Neural progenitor cell (in vitro differentiated cells): ENCODE measurements at regions not wholly inside any gene's neighbourhood (a gene's known extent, or its start where the extent isn't known, plus 50 kb on each side); places are given as distances from the start of the nearest gene placed in this dataset.

ENCODE experiments used
- DNase-seq: peaks from one replicate; pipeline ENCODE4 v3.0.0-alpha.2; 2016; ENCODE audit warnings: low spot score
- H2AFZ ChIP-seq: fragments of 200-600 bp; sonication (generic); replicated peaks from 2 replicates; pipeline ENCODE4 v1.6.1; 2016; ENCODE audit warnings: antibody characterized with exemption
- H3F3A ChIP-seq: fragments of 200-600 bp; sonication (generic); 2 replicates; pipeline ENCODE4 v1.6.1; 2016; ENCODE audit warnings: antibody characterized with exemption, low read depth
- H3K27ac ChIP-seq: fragments of 200-600 bp; sonication (generic); 2 replicates; pipeline ENCODE4 v1.5.1; 2016; ENCODE audit warnings: mild to moderate bottlenecking
- H3K27me3 ChIP-seq: fragments of 200-600 bp; sonication (generic); 2 replicates; pipeline ENCODE4 v1.6.1; 2016; ENCODE audit warnings: mild to moderate bottlenecking, moderate library complexity
- H3K36me3 ChIP-seq: fragments of 200-600 bp; sonication (generic); 2 replicates; pipeline ENCODE4 v1.5.1; 2016
- H3K4me1 ChIP-seq: fragments of 200-600 bp; sonication (generic); 2 replicates; pipeline ENCODE4 v1.6.1; 2016; ENCODE audit warnings: mixed run types
- H3K4me2 ChIP-seq: fragments of 200-600 bp; sonication (generic); 2 replicates; pipeline ENCODE4 v1.6.1; 2016
- H3K4me3 ChIP-seq: fragments of 200-600 bp; sonication (generic); 2 replicates; pipeline ENCODE4 v1.5.1; 2016
- H3K79me2 ChIP-seq: fragments of 200-600 bp; sonication (generic); 2 replicates; pipeline ENCODE4 v1.6.1; 2016; ENCODE audit warnings: low read depth
- H3K9ac ChIP-seq: fragments of 200-600 bp; sonication (generic); 2 replicates; pipeline ENCODE4 v1.6.1; 2016
- H3K9me3 ChIP-seq: fragments of 200-600 bp; sonication (generic); 2 replicates; pipeline ENCODE4 v1.5.1; 2016; ENCODE audit warnings: low read depth
- H4K20me1 ChIP-seq: fragments of 200-600 bp; sonication (generic); 2 replicates; pipeline ENCODE4 v1.6.1; 2016; ENCODE audit warnings: low read depth
- H3K27ac Mint-ChIP-seq: 3 replicates; pipeline ENCODE4 v1.8.0; 2021; ENCODE audit warnings: mixed read lengths
- H3K27me3 Mint-ChIP-seq: 2 replicates; pipeline ENCODE4 v1.8.0; 2022; ENCODE audit warnings: low read depth, mild to moderate bottlenecking, inconsistent platforms, moderate library complexity, mixed read lengths; ENCODE audit not compliant: insufficient read depth
- H3K36me3 Mint-ChIP-seq: 3 replicates; pipeline ENCODE4 v1.8.0; 2021; ENCODE audit warnings: mixed read lengths
- H3K4me1 Mint-ChIP-seq: 3 replicates; pipeline ENCODE4 v1.8.0; 2021; ENCODE audit warnings: mixed read lengths
- H3K4me3 Mint-ChIP-seq: 3 replicates; pipeline ENCODE4 v1.8.0; 2021; ENCODE audit warnings: mild to moderate bottlenecking, moderate library complexity, mixed read lengths
- H3K9me3 Mint-ChIP-seq: 3 replicates; pipeline ENCODE4 v1.8.0; 2020; ENCODE audit warnings: mixed read lengths
- CTCF ChIP-seq: fragments of 200-600 bp; sonication (generic); IDR thresholded peaks from 2 replicates; pipeline ENCODE4 v1.5.1; 2017; ENCODE audit warnings: antibody characterized with exemption, mild to moderate bottlenecking
- EZH2 ChIP-seq: fragments of 200-600 bp; sonication (generic); IDR thresholded peaks from 2 replicates; pipeline ENCODE4 v1.6.1; 2017; ENCODE audit warnings: antibody characterized with exemption, mild to moderate bottlenecking, moderate library complexity
- EZH2phosphoT487 ChIP-seq: fragments of 200-600 bp; sonication (generic); IDR thresholded peaks from 2 replicates; pipeline ENCODE4 v1.6.1; 2017; ENCODE audit warnings: antibody characterized with exemption

- DNase-seq: no peak
- Histone ChIP-seq H3K4me2 (no peak overlapping the region), H3K9me3 (no peaks in the 10 kb centered on the region), H3K27me3 (no peaks in the 10 kb centered on the region), H3K9ac (no peak overlapping the region), H2AFZ (no peak overlapping the region), H3K4me3 (no peak overlapping the region), H3K4me1 (no peaks in the 10 kb centered on the region), H3K27ac (no peak overlapping the region), H3K79me2 (no peaks in the 10 kb centered on the region), H3K36me3 (no peaks in the 10 kb centered on the region), H3F3A (no peaks in the 10 kb centered on the region), H4K20me1 (no peaks in the 10 kb centered on the region)
- Mint-ChIP-seq H3K27me3 (peaks cover 7% of the 10 kb centered on the region), H3K36me3 (peaks cover under 1% of the 10 kb centered on the region), H3K9me3 (peaks cover 3% of the 10 kb centered on the region), H3K4me1 (peaks cover 10% of the 10 kb centered on the region), H3K27ac (no peak overlapping the region), H3K4me3 (no peak overlapping the region)
- TF ChIP-seq EZH2 (no peak), CTCF (no peak), EZH2phosphoT487 (no peak)
Observed at GRCh38 chr10:35827783-35828182, 185.7 kb upstream of the FZD8 start.

- Histone ChIP-seq H3K4me2 (no peak overlapping the region), H3F3A (no peaks in the 10 kb centered on the region), H3K27ac (no peak overlapping the region), H3K27me3 (no peaks in the 10 kb centered on the region), H3K36me3 (no peaks in the 10 kb centered on the region), H2AFZ (no peak overlapping the region), H3K4me3 (no peak overlapping the region), H3K9me3 (no peaks in the 10 kb centered on the region), H4K20me1 (no peaks in the 10 kb centered on the region), H3K4me1 (no peaks in the 10 kb centered on the region), H3K9ac (no peak overlapping the region), H3K79me2 (no peaks in the 10 kb centered on the region)
- H3K4me3 Mint-ChIP-seq: no peak overlapping the region
- peaks cover 2% of the 10 kb centered on the region for H3K27me3 Mint-ChIP-seq
- peaks cover 2% of the 10 kb centered on the region for H3K36me3 Mint-ChIP-seq
- no peak overlapping the region for H3K27ac Mint-ChIP-seq
- H3K9me3 Mint-ChIP-seq: no peaks in the 10 kb centered on the region
- H3K4me1 Mint-ChIP-seq: peaks cover 7% of the 10 kb centered on the region
- DNase-seq: no peak
- TF ChIP-seq CTCF (no peak), EZH2phosphoT487 (no peak), EZH2 (no peak)
Observed at GRCh38 chr10:35824704-35825103, 182.6 kb upstream of the FZD8 start.

GRCh38 chr10:35822316-35822715, 180.2 kb upstream of the FZD8 start:
- no peaks in the 10 kb centered on the region for H3F3A ChIP-seq
- Mint-ChIP-seq H3K27me3 (peaks cover 2% of the 10 kb centered on the region), H3K4me1 (peaks cover 5% of the 10 kb centered on the region), H3K36me3 (peaks cover 2% of the 10 kb centered on the region), H3K27ac (no peak overlapping the region), H3K4me3 (no peak overlapping the region), H3K9me3 (no peaks in the 10 kb centered on the region)
- no peak overlapping the region for H3K4me3 ChIP-seq
- H3K27me3 ChIP-seq: no peaks in the 10 kb centered on the region
- no peaks in the 10 kb centered on the region for H3K4me1 ChIP-seq
- no peak overlapping the region for H3K27ac ChIP-seq
- H3K9ac ChIP-seq: no peak overlapping the region
- TF ChIP-seq EZH2 (no peak), EZH2phosphoT487 (no peak), CTCF (peak; percentile 36)
- no peaks in the 10 kb centered on the region for H3K36me3 ChIP-seq
- H3K9me3 ChIP-seq: no peaks in the 10 kb centered on the region
- peak; percentile 49 for DNase-seq
- H3K4me2 ChIP-seq: no peak overlapping the region
- H4K20me1 ChIP-seq: no peaks in the 10 kb centered on the region
- no peaks in the 10 kb centered on the region for H3K79me2 ChIP-seq
- H2AFZ ChIP-seq: no peak overlapping the region
